HG02938 (cell line): ENCODE measurements at regions not wholly inside any gene's neighbourhood (a gene's known extent, or its start where the extent isn't known, plus 50 kb on each side); places are given as distances from the start of the nearest gene placed in this dataset.
"Not testable (repeated sequence)": the region's sequence is repeated elsewhere in the genome, so short reads cannot be mapped to it uniquely, and the experiment has no call there.

Experiments
- ATAC-seq: cut with Tn5 transposase; IDR thresholded peaks from one replicate; pipeline ENCODE4 v1.9.1; 2021; ENCODE audit warnings: mild to moderate bottlenecking, moderate library complexity; ENCODE audit not compliant: unreplicated experiment

GRCh38 chr6:6966569-6966968 lies 141.2 kb upstream of the RREB1 start:
- ATAC-seq: no peak

- no peak for ATAC-seq
These were observed 139.4 kb upstream of the RREB1 start for GRCh38 chr6:6968357-6968730.

GRCh38 chr6:6968731-6969552 lies 138.8 kb upstream of the RREB1 start:
- ATAC-seq: no peak

- ATAC-seq: no peak
These were observed 138.0 kb upstream of the RREB1 start for GRCh38 chr6:6969761-6970223.

GRCh38 chr6:6970851-6971250 lies 136.9 kb upstream of the RREB1 start:
- no peak for ATAC-seq

GRCh38 chr6:6971369-6971768 lies 136.4 kb upstream of the RREB1 start:
- no peak for ATAC-seq

- no peak for ATAC-seq
These were observed 135.3 kb upstream of the RREB1 start for GRCh38 chr6:6972456-6972855.

- ATAC-seq: no peak
These were observed 134.0 kb upstream of the RREB1 start for GRCh38 chr6:6973721-6974120.

GRCh38 chr6:6975459-6976111 lies 132.2 kb upstream of the RREB1 start:
- no peak for ATAC-seq

- ATAC-seq: no peak
These were observed 131.6 kb upstream of the RREB1 start for GRCh38 chr6:6976193-6976592.

- ATAC-seq: no peak
These were observed 129.0 kb upstream of the RREB1 start for GRCh38 chr6:6978731-6979130.

- no peak for ATAC-seq
These were observed 126.7 kb upstream of the RREB1 start for GRCh38 chr6:6980999-6981597.

- ATAC-seq: no peak
These were observed 126.0 kb upstream of the RREB1 start for GRCh38 chr6:6981681-6982322.

GRCh38 chr6:6982663-6983062 lies 125.1 kb upstream of the RREB1 start:
- no peak for ATAC-seq

- no peak for ATAC-seq
These were observed 123.0 kb upstream of the RREB1 start for GRCh38 chr6:6984585-6985366.

- ATAC-seq: no peak
These were observed 121.4 kb upstream of the RREB1 start for GRCh38 chr6:6986344-6986743.

GRCh38 chr6:6987749-6988148 lies 120.0 kb upstream of the RREB1 start:
- ATAC-seq: no peak

- not testable (repeated sequence) for ATAC-seq
These were observed 117.7 kb upstream of the RREB1 start for GRCh38 chr6:6990059-6990458.

- ATAC-seq: no peak
These were observed 114.1 kb upstream of the RREB1 start for GRCh38 chr6:6993503-6994237.

GRCh38 chr6:6994796-6995195 lies 113.0 kb upstream of the RREB1 start:
- no peak for ATAC-seq
